Omental fat pad (tissue), 3 donors: ENCODE measurements at regions not wholly inside any gene's neighbourhood (a gene's known extent, or its start where the extent isn't known, plus 50 kb on each side); places are given as distances from the start of the nearest gene placed in this dataset.

Experiments
- ATAC-seq: fragments of 150-250 bp; one replicate; pipeline ENCODE4 v1.9.1; 2016; ENCODE audit warnings: mild to moderate bottlenecking, moderate library complexity; ENCODE audit not compliant: low FRiP score
- DNase-seq: peaks from one replicate; pipeline ENCODE4 v3.0.0-alpha.2; 2019; ENCODE audit warnings: low spot score
- TF ChIP-seq, protein P1 (sequence below), 3 donors: fragments of 450-650 bp; IDR thresholded peaks; one replicate each; pipeline ENCODE4 v1.5.1; 2016 to 2017; ENCODE audit warnings: antibody characterized with exemption in 3 of 3, mild to moderate bottlenecking in 3 of 3, moderate library complexity in 2 of 3

DNA sequence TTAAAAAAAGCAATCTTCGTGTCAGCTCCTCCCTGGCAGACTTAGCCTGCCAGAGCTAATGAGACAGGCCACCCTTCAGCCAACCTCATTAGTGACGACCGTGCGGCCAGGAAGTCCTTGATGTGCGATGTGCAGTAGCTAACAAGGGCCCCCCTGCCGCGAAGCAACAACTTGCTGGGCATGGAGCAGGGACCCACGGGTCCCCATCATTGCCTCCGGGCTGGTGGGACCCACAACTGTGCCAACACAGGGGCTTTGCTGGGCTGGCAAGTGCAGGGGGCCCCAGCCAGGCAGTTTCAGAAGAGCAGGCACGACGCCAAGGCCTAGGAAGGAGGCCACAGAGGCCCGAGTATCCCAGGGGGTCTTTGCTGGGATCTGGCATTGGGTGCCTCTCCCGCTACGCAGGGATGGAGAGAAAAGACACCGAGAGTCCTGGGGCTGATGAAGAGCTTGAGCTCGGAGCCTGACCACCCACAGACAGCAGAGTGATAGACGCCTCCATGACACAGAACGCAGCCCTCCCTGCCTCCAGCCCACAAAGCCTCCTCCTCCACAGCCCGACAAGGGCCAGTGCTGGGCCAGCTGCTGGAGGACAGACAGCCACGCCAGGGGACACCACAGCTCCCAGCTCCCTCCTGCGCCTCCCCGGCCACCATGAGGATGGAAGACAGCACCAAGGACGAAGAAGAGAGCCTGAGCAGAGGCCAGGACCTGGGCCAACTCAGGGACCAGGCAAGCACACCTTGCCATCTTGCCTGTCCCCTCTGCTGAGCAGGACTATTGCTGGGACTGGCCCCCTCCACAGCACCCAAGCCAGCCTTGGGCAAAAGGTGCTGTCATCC lies 96.6 kb downstream of the YTHDF1 start:
- TF ChIP-seq, protein P1, sequence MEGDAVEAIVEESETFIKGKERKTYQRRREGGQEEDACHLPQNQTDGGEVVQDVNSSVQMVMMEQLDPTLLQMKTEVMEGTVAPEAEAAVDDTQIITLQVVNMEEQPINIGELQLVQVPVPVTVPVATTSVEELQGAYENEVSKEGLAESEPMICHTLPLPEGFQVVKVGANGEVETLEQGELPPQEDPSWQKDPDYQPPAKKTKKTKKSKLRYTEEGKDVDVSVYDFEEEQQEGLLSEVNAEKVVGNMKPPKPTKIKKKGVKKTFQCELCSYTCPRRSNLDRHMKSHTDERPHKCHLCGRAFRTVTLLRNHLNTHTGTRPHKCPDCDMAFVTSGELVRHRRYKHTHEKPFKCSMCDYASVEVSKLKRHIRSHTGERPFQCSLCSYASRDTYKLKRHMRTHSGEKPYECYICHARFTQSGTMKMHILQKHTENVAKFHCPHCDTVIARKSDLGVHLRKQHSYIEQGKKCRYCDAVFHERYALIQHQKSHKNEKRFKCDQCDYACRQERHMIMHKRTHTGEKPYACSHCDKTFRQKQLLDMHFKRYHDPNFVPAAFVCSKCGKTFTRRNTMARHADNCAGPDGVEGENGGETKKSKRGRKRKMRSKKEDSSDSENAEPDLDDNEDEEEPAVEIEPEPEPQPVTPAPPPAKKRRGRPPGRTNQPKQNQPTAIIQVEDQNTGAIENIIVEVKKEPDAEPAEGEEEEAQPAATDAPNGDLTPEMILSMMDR (IDR thresholded peaks at IDR 0.05), result no peak
- ATAC-seq, result no peak
- DNase-seq, result no peak

DNA sequence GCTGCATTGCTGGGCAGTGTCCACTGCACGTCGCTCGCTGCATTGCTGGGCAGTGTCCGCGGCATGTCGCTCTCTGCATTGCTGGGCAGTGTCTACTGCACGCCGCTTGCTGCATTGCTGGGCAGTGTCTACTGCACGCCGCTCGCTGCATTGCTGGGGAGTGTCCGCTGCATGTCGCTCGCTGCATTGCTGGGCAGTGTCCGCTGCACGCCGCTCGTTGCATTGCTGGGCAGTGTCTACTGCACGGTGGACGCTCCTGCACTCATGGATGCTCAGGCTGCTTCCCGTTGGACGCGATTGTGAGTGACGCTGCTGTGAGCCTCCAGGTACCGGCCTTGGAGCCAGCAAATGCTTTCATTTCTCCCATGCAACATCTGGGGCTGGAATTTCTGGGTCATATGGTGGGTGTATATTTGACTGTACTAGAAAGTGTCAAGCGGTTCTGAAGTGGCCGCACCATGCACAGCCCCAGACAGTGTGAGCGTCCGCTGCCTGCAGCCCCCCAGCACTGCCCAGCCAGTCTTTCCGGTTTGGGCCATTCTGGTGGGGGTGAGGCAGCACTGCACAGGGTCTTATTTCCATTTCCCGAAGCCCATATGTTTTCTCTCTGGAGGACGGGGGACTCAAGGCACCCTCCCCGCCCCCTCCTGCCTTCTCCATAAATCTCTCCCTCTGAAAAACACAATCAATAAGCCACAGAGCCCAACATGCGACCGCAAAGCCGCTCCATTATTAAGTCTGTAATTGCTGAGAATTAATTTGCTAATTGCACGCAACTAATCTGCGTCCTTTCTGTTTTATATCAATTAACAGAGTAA lies 97.4 kb downstream of the YTHDF1 start:
- TF ChIP-seq, protein P1 (IDR thresholded peaks at IDR 0.05), result no peak
- no peak for ATAC-seq
- no peak for DNase-seq

DNA sequence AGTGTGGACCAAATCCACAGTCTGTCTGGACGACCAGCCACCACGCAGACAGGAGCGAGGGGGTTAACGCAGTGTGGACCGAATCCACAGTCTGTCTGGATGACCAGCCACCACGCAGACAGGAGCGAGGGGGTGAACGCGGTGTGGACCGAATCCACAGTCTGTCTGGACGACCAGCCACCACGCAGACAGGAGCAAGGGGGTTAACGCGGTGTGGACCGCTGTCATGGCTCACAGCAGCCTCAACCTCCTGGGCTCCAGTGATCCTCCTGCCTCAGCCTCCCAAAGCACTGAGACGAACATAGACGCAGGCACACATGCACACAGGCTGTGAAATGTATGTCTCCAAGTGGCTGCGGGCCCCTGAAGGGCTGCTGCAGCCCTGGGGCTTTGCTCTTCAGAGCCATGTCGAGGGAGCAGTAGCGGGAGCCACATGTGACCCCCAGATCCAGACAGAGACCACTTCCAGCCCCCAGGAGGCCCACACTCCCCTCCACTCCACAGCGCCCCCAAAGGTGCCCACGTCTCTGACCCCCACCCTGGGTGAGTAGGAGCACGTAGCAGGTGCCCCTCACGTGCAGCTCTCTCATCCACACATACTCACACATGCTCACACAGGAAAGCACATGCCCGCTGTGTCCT lies 98.1 kb downstream of the YTHDF1 start:
- ATAC-seq, result no peak
- TF ChIP-seq, protein P1 (IDR thresholded peaks at IDR 0.05), result no peak
- no peak for DNase-seq

DNA sequence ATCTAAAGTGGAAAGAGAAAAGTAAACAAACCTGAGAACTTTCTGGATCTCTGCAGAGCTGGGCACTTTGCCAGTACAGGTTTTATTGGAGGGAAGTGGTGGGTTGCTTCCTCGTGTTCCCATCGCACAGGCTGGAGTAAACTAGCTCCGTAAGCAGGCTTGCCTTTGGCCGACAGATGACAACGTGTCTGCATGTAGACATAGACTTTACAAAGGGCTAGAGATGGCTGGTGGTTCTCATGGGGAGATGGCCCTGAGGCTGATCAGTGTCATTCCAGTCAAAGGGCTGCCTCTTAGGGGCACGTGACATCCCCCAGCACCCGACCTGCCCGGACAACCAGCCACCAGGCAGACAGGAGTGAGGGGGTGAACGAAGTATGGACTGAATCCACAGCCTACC lies 98.8 kb downstream of the YTHDF1 start:
- TF ChIP-seq, protein P1 (IDR thresholded peaks at IDR 0.05), result no peak
- DNase-seq, result no peak
- no peak for ATAC-seq

DNA sequence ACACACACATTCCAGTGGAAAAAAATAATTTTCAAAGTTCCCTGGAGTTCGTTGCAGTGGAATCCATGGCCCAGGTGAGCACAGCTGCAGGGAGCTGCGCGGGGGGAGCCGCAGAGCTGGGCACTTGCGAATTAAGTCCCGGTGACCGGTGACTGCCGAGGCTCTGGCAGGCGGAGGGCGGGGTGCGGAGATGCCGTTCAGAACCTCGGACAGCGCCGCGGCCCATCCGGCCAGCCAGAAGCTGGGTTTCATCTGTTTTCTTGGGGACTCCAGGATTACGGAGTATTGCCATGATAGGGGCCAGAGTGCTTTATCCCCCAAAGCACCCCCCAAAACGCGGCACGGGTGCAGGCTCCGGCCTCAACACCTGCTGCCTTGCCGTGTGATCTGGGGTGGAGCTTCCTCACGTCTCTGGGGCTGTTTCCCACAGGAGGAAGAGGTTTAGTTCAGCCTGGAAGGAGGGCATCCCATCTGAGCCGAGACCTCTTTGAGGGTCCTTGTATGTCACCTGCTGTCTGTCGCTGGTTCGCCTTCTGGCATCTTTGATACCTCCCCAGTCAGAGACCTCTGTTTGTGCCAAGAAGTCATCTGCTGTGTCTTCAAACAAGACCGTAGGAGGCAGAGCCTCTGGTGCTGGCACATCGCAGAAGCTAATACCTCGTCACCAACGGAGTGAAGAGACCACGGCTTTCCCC lies 99.4 kb downstream of the YTHDF1 start:
- no peak for ATAC-seq
- TF ChIP-seq, protein P1 (IDR thresholded peaks at IDR 0.05), result no peak
- no peak for DNase-seq

DNA sequence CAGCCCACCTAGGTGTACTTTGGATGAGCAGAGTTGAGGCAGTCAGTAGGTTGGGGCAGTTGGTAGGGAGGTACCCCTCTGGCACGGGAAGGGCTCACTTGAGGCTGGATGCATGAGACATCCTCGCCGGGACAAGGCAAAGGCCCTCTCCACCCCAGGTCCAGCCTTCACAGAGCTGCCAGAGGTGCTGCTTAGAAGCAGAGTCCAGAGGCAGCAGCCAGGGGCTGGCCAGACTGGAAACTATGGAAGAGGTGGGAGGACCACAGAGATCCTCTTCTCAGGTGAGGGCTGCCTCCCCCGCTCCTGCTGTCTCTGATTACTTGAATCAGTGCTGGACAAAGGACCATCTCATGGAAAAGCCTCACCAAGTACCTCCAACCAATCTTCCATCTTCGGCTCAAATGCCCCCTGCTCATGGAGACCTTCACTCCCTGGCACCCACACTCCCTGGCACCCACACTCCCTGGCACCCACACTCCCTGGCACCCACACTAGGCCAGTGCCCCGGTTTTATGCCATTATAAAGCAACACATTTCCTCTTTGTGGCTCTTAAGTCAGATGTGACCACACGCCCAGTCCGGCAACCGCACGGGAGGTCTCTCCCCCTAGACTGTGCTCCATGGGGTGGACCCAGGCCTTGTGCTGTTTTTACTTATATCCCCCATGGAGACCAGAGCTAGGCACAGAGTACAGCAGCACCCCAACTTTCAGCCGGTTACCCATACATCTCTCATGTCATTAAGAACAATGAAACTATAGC lies 100.1 kb downstream of the YTHDF1 start:
- ATAC-seq (no peak), DNase-seq (no peak)
- TF ChIP-seq, protein P1 (IDR thresholded peaks at IDR 0.05), result no peak
